Stimulated activated CD4-positive, alpha-beta T cell treated with anti-CD3 and anti-CD28 coated beads, TNF-alpha, amount 100 ng/mL, for 24 hours (primary cell): ENCODE measurements at regions not wholly inside any gene's neighbourhood (a gene's known extent, or its start where the extent isn't known, plus 50 kb on each side); places are given as distances from the start of the nearest gene placed in this dataset.

ENCODE experiments used
- DNase-seq, 3 experiments: peaks; one replicate each; pipeline ENCODE4 v3.0.0-alpha.2; 2020; ENCODE audit warnings: low read depth in 3 of 3

DNA sequence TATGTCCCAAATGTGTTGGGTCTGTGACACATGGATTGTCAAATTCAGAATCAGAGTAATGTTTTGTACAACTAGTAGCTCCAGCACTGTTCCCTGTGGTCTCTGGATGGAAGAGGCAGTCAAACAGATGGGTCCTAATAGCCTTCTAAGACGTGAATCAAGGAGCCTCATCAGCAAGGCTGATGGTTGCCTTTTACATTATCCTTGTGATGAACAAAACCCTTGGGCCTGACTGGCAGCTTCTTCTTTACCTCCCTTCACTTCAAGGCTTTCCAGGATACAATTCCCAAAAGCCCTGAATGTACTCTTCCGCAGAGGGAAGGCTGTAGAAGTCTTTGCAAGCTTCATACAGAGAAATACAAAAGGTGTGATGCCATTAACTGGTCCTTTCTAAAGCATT lies 633.3 kb downstream of the USP25 start:
- no peak for DNase-seq

DNA sequence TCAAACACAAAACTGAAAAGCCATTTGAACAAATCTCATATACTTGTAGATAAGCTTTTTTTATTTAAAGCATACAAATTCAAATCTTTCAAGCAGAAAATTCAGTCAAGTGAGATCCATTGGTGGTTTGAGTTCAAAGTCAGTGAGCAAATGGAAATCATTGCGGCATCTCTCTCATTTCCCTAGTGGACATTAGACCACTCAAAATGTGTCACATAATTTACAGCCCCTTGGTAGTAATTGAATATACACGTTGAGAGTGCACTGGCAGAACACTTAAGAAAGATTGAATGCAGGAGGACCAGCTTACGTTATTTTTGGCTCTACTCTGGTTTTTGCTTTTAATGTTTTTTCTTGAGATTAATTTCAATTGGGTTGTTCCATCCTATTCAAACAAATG lies 633.7 kb downstream of the USP25 start:
- DNase-seq = no peak

DNA sequence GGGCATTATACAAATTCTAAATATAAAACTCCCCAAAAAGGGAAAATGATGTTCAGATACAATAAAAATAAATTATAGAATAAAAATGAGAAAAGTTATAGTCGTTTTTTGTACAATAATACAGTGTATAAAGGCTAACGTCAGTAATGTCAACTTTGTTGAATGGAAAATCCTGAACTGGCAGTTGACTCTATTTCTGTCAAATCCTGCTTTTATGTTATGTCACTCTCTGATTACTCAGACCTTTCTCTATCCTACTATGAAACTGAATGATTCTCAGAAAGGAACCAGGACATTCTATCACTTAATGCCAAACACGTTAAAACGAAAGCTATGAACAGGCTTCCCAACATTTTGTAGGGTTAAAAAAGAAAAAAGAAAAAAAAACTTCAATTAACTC lies 636.4 kb downstream of the USP25 start:
- no peak for DNase-seq

DNA sequence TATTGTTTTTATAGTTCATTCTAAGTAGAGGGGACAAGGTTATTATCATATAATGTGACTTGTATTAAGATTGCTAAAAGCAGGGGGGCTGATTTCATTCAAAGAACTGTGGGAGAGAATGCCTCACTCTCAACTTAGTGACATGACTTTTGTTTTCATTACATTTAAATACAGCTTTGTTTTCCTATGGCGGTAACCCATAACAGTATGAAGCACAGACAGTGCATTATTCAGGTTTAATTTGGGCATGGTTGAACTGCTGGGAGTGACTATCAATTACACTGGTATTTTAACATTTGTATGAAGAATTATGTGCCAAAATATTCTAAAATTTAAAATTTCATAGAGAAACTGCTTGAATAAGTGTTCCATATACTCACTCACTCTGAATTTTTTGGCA lies 637.3 kb downstream of the USP25 start:
- DNase-seq = no peak

DNA sequence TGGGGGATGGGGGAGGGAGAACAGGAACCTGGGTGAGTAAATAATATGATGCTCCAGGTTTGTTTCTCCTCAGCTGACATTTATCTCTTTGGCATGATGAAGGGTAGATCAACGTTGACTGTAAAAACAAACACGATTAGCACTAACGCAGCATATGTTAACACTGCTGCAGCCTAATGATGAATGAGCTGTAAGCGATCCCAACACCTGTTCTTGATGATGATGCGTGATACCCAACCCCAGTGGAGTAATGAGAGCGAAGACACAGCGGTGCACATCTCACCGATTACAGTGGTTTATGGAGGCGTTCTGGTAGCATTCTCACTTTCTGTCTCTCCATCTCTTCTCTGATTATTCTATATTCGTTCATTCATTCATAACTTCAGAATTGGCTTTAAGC lies 640.4 kb downstream of the USP25 start:
- DNase-seq = no peak

DNA sequence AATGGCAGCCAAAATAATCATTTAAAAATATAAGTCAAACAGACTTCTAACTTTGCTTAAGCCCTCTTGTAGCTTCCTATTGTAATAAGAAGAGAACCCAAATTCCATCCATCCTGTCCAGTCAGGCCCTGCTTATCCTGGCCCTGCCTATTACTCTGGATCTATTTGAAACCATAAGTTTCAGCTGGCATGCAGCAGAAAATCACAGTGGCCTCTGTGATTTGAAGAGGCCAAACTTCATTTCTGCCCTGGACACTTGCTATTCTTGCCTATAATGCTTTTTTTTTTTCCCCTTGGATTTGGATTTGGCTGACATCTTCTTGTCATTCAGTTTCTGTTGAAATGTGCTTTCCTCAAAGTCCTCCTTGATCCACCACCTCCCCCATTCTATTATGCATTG lies 642.8 kb downstream of the USP25 start:
- DNase-seq = no peak

DNA sequence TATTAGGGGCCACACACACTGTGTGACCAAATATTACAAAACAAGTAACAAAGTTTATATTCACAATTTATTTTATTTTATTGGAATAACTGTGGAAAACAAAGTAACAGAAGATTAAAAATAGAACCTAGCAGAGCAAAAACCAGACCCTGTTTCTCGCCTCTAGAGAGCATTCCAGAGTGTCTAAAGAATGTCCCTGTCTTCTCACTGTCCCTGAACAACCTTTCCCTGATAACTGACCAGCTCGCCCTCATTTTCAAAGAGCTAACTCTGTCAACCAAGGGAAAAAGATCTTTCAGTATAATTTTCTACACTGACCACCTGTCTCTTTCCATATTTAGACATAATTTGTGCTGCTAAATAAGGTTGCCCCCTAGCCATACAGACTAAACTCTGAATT lies 646.9 kb downstream of the USP25 start:
- no peak for DNase-seq

DNA sequence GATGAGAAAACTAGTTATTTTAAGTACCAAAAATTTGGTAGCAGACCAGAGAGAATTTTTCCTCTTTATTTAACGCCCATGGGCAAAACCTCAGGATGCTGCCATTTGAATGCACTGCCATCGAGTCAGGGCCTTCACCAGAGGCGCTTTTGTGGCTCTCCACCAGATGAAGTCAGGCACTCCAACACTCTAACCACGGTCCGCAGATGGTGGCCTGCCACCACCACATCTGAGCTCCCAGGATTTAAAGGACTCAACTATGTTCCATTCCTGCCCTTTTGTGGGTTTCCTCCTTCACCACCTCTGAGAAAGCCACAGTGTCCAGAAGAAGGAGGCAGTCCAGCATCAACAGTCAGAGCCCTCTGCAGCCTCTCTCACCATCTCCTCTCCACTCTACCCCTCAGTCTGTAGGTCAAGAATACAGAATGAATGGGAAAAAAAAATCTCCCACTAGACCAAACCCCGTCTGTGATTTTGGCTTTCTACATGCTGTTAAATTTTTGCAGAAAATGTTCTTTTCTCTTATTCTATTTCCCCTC lies 647.4 kb downstream of the USP25 start:
- no peak for DNase-seq

DNA sequence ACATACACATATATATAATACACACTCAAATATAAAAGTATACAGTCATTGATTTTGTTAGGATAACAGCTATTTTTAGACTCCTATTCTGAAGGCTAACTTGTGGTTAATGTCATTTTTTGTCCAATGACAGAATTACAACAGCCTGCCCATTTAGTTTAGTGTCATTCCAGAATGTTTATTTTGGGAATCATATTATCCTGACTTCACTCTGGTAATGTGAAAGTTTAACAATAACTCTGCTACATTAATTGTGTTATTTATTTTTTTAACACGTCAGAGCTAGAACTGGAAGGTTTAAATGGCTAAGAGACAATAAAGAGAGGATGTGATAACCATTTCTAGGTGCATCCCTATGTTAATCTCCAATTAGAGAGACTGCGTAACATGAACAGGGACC lies 648.1 kb downstream of the USP25 start:
- no peak for DNase-seq

DNA sequence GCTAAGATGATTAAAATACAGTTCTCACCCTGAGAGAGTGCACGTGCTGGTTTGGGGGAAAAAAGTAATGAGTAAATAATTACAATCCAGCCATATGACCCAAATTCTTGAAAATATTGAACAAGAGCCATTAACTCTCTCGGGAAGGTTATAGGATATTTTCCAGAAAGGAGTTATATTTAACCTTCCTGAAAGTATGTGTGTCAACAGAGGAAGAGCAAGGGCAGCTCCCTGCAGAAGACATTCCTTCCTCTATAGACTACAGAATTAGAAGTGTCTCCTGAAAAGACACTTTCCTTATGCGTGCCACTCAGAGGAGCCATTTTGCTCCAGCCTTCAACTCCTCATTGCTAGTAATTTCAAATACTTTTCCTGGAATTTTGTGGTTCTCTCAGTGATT lies 648.7 kb downstream of the USP25 start:
- DNase-seq = no peak

DNA sequence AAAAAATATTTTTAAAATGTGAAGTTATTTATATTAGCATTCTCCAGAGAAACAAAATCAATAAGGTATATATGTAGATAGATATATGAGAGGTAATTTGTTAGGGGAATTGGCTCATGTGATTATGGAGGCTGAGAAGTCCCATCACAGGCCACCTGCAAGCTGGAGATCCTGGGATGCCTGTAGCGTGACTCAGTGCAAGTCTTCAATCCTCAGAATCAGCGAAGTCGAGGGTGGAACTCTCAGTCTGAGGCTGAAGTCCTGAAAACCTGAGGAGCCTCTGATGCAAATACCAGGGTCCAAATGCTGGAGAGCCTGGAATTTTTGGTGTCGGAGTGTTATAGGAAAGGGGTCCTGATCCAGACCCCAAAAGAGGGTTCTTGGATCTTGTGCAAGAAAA lies 658.5 kb downstream of the USP25 start:
- no peak for DNase-seq

DNA sequence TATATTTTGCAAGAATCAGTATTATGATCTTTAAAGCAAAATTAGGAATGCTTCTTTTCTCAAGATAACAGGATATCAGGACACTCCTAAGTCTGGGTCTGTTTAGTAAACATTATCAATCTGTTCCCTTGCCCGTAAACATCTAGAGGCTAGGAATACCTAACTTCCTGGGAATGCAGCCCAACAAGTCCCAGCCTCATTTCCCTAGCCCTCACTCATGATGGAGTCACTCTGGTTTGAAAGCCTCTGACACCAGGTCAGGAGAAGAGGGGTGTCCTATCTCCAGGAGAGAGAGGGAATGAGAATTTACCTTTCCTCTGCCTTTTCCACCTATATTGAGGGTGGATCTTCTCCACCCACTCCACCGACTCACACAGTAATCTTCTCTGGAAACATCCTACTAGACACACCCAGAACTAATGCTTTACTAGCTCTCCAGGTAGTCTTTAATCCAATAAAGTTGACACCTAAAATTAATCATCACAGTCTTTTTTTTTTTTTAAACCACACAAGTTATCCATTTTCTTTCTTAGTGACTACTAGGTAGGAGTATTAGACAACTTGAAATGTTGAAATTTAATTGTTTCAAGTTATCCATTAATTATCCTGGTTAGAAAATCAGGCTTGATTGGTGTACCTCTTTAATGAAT lies 659.3 kb downstream of the USP25 start:
- DNase-seq = no peak

DNA sequence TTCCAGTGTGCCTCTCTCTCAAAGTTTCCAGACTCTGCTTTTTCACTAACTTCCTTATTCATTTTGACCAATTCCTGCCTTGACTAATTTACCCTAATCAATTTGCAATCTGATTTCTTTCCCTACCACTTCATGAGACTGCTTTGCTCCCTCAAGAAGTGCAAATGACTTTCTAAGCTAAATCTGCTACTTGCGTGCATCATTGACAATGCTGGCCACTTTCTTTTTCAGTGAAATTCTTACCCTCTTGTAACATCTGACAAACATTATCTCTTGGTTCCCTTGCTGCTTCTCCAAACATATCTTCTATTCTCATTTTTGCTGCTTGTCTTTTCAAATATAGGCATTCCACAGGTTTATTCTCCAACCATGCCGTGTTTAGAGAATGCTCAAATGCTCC lies 659.9 kb downstream of the USP25 start:
- no peak for DNase-seq

DNA sequence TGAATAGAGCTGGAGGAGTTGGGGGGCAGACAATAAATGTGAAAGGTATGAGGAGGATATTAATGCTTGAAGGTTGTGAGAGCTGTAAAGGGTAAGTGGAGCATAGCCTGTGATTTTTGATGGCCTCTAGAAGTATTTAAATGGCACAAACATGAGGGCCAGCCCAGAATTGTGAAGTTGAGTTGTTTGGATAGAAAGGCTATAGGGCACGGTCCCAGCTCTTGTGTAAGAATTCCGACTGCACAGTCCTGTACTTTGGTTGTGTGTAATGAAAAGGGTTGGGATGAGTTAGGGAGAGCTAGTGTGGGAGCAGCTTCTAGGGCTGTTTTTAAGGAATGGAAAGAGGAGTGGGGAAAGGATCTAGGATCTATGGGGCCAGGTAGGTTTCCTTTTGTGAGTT lies 665.5 kb downstream of the USP25 start:
- DNase-seq = no peak

DNA sequence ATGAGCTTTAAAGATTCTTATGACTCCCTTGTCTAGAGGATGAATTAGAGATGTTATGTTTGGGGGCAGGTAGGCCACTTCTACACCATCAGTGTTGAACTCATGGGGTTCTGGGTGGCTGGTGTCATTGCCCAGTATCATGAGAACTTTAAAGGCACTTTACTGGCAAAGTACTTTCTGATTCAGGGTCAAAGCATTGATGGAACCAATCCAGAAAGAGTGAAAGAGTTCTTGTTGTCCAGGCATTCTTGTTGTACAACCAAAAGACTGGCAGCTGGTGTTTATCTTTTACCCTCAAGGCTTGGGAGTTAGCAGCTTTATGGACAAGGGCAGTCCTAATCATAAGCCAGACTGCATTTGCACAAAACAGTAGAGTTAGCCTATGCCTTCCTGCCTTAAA lies 673.0 kb downstream of the USP25 start:
- DNase-seq = no peak

DNA sequence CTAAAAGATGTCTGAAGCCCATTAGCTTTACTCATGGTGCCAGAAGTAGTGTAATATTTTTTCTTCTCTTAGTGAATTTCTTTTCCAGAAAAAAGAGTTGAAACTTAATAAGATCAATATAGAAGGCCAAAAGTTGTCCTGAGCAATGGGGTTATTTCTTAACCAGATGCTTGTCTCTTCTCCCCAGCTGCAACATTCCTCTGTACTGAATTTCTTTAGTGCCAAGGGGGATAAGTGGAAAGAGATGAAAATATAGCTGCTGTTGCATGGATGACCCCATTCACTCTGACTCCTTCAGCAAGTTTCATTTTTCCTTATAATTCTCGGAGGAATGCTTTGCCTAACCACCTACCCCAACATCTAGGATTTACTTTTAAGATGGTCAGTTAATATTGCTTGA lies 675.0 kb downstream of the USP25 start:
- DNase-seq = no peak

DNA sequence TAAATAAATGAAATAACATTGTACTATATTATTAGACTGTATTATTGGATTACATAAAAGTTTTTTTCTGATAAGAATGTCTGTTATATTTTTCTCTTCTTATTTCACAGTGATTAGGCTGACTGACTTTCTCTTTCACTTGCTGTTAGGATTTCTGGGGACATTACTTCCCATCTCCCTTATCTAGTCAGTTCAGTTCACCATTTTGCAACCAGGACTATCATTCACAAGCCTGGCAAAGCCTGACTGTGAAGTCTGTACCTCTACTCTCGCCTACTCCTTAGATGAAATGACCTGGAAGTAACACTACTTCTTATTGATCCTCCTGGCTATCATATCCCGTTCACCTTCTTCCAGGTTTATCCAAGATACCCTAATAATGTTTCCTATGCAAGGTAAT lies 676.6 kb downstream of the USP25 start:
- DNase-seq = no peak

DNA sequence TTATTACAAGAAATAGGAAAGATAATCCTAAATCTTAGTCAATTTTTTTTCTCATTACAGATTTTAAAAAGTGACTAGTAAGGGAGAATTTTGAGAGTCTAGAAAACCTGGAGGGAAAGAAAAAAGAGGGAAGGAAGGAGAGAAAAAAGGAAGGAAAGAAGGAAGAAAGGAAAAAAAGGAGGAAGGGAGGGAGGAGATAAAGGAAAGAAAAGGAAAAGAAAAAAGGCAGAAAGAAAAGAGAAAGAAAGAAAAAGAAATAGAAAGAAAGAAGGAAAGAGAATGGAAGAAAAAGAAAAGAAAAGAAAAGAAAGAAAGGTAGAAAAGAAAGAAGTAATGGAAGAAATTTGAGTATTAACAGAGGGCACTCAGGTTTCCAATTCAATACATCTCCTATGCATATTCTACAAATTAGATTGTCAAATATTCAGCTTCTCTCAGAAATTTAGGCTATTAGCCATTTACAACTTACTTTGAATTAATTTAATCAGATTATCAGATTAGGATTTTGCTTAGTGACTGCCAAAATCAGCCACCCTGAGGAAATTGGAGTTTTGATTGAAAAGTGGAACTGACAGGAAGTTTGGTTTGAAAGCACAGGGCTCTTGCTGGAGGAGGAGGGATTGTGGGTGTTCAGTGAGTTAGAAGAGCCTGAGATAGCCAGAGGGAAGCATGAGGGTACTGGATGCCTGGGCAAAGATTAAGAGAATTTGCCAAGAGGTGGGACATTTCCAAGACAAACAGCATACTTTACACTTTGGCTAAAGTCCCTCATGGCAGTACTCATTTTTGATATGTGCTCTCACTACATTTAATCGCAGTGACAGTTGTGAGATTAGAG lies 677.8 kb downstream of the USP25 start:
- no peak for DNase-seq

DNA sequence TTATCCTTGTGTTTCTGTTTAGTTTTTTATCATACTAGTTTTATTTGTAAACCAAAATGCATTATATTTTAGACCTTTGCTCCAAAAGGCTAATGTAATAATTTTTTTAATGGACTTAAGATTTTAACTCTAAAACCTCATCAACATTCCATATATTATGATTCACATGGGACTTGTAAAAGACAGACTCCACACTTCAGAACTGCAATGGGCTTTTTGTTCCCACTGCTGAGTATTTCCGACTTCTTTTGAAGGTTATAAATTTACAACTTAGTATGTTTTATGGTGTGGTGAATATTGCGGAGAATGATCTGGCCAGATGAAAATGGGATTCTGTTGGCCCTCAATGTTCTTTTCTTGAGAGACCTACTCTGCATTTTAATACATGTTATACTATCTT lies 678.5 kb downstream of the USP25 start:
- no peak for DNase-seq

DNA sequence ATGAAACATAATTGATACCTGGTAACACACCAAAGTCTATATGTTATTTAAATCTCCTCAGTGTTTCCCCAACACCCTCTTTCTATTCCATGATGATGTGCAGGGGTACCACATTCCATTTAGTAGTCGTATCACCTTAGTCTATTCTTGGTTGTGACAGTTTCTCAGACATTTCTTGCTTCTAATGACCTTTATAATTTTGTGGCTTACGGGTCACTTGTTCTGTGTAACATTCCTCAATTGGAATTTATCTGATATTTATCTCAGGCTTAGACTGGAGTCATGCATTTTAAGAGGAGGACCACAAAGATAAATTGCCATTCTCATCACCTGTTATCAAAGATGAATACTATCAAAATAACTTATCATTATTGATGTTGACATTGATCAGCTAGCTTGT lies 679.6 kb downstream of the USP25 start:
- DNase-seq = no peak

DNA sequence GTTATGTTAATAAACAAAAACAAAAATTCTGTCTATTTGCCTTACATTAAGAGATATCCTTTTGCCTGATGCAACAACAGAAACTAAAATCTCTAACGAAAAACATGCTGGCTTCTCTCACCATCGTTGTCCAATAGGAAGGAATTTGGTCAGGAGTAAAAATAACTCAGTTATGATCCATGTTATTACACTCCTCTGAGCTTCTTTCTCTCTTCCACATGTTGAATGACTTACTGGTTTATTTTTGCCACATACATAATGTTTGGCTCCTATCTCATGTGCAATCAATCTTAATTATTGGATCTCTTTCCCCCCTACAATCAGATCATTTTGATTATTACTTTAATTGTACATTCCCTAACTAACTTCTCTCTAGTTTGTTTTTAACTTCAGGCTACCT lies 688.4 kb downstream of the USP25 start:
- DNase-seq = no peak

DNA sequence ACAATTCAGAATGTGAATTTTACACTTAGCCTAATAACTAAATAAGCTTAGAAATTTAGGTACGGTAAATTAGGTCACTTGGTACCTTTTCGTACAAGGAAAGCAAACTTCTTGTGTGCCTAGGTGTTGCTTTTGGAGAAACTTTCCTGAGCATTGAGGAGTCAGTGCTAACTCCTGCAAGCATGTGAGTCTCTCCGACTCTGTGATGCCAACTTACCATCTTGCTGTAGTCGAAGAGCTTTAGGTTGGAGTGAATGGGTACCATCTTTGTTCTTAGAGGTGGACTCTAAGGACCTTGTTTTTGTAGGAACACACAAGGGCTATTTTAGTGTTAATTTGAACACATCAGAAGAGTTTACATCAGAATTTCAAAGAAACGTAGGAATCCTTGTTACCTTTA lies 688.9 kb downstream of the USP25 start:
- DNase-seq = no peak

DNA sequence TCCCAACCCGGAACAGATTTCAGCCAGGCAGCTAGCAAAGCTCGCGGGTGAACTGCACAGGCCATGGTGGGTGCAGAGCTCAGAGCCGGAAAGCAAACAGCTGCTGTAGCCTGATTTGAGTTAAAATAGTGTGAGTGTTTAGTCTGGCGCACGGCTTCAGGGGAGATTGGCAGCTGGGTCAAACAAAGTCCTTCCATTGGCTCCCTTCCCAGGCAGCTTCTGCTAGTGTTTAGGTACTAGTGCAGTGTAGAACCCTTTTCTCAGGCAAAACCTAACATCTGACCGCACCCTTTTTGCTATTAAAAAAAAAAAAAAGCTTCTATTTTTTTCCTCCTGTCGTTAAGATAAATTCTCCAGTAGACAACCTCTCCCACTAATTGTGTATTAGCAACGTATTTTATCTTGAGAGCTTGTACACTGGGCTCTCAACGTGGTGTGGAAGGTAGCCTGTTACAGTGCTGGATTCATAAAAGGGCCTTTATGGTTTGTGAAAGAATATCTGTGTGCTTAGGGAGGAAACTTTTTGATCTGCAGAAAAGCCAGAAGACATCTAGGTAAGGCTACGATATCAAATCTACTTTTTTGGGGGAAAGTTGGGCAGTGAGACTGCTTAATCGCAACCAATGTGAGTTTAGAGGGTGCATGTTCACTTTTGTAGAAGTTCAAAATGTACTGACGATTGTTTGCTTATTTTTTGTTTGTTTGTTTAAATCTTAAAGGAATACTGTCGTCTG lies 689.6 kb downstream of the USP25 start:
- no peak for DNase-seq
